A673 (cell line): ENCODE measurements at regions not wholly inside any gene's neighbourhood (a gene's known extent, or its start where the extent isn't known, plus 50 kb on each side); places are given as distances from the start of the nearest gene placed in this dataset.

Experiments
- EZH2 ChIP-seq: fragments of 200-600 bp; sonication (generic); IDR thresholded peaks from 2 replicates; pipeline ENCODE4 v1.6.1; 2017; ENCODE audit warnings: borderline replicate concordance, low read depth, mild to moderate bottlenecking, mixed read lengths, antibody characterized with exemption, low read length; ENCODE audit not compliant: poor library complexity, severe bottlenecking
- TF ChIP-seq, protein P1 (sequence below): fragments of 300-800, 200-600 bp; sonication (generic); conservative IDR thresholded peaks from 2 replicates; pipeline ENCODE4 v1.5.1; 2017; ENCODE audit warnings: low read depth, mild to moderate bottlenecking, antibody characterized with exemption, low read length, moderate library complexity, mixed read lengths

DNA sequence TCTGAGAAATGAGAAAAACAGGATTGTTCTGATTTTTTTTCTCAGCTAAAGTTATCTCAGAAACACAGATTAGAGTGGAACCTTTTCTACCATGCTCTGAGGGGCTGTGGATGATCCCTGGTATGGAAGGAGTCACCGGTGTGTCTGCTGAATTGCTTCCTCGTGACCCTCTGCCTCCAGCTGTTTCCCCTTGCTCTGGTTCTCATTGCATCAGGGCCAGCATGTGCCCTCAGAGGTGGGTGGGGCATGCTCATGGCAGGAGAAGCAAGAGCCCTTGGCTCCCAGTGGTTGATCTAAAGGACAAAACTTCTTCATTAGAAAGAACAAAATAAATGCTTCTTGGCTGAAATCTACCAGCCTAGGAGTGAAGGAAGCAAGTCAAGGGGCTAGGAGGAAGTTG is 183.2 kb upstream of the HMCN1 start:
- TF ChIP-seq, protein P1, sequence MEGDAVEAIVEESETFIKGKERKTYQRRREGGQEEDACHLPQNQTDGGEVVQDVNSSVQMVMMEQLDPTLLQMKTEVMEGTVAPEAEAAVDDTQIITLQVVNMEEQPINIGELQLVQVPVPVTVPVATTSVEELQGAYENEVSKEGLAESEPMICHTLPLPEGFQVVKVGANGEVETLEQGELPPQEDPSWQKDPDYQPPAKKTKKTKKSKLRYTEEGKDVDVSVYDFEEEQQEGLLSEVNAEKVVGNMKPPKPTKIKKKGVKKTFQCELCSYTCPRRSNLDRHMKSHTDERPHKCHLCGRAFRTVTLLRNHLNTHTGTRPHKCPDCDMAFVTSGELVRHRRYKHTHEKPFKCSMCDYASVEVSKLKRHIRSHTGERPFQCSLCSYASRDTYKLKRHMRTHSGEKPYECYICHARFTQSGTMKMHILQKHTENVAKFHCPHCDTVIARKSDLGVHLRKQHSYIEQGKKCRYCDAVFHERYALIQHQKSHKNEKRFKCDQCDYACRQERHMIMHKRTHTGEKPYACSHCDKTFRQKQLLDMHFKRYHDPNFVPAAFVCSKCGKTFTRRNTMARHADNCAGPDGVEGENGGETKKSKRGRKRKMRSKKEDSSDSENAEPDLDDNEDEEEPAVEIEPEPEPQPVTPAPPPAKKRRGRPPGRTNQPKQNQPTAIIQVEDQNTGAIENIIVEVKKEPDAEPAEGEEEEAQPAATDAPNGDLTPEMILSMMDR = no peak
- no peak for TF ChIP-seq EZH2
